ENCODE measurements at regions not wholly inside any gene's neighbourhood (a gene's known extent, or its start where the extent isn't known, plus 50 kb on each side); places are given as distances from the start of the nearest gene placed in this dataset.

GRCh38 chr13:59360108-59360507 lies 803.6 kb downstream of the DIAPH3 start:
- TF ChIP-seq, protein P1, sequence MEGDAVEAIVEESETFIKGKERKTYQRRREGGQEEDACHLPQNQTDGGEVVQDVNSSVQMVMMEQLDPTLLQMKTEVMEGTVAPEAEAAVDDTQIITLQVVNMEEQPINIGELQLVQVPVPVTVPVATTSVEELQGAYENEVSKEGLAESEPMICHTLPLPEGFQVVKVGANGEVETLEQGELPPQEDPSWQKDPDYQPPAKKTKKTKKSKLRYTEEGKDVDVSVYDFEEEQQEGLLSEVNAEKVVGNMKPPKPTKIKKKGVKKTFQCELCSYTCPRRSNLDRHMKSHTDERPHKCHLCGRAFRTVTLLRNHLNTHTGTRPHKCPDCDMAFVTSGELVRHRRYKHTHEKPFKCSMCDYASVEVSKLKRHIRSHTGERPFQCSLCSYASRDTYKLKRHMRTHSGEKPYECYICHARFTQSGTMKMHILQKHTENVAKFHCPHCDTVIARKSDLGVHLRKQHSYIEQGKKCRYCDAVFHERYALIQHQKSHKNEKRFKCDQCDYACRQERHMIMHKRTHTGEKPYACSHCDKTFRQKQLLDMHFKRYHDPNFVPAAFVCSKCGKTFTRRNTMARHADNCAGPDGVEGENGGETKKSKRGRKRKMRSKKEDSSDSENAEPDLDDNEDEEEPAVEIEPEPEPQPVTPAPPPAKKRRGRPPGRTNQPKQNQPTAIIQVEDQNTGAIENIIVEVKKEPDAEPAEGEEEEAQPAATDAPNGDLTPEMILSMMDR (IDR thresholded peaks at IDR 0.05; ENCODE audit: insufficient read depth, low read depth, low read length, missing control alignments) = no peak
- no peak for DNase-seq (ENCODE audit: low read depth)
- H3K4me3 ChIP-seq (ENCODE audit: low read length) = no peak overlapping the region

DNA sequence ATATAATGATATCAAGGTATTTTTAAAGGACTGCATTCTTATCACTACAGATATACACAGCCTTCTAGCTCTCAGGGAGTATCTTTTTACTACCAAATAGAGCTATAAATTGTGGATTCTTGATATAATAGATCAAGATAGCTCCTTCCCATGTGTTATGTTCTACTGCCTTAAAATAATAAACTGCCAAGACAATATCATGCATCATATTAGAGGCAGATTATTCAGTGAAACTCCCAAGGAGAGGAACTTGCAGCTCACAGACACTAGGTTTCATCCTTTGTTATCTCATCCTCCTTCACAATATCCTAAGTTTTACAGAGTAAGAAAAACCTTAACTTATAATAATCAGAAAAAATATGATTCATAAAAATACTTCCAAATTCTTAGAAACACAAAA lies 802.8 kb downstream of the DIAPH3 start:
- TF ChIP-seq, protein P1 (IDR thresholded peaks at IDR 0.05; ENCODE audit: insufficient read depth, low read depth, low read length, missing control alignments) = no peak
- no peak for DNase-seq (ENCODE audit: low read depth)
- no peak overlapping the region for H3K4me3 ChIP-seq (ENCODE audit: low read length)

DNA sequence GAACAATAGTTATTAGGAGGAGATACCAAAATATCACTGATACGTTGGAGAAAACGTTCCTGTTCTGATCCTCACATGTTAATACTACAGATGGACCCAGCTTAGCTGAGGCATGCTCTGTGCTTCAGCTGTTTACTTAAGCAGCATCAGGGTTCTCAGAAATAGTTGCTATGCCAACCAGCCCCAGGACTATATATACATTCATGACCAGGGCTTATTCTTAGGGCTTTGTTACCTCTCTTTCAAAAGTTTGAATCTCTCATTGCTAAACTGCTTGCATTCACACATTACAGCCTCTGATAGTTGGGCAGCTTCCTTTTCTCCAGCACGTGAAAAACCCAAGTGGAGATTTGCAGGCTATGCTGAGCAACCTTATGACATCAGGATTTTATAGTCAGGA lies 800.4 kb downstream of the DIAPH3 start:
- no peak for DNase-seq (ENCODE audit: low read depth)
- H3K4me3 ChIP-seq (ENCODE audit: low read length) = no peak overlapping the region
- TF ChIP-seq, protein P1 (IDR thresholded peaks at IDR 0.05; ENCODE audit: insufficient read depth, low read depth, low read length, missing control alignments) = no peak

DNA sequence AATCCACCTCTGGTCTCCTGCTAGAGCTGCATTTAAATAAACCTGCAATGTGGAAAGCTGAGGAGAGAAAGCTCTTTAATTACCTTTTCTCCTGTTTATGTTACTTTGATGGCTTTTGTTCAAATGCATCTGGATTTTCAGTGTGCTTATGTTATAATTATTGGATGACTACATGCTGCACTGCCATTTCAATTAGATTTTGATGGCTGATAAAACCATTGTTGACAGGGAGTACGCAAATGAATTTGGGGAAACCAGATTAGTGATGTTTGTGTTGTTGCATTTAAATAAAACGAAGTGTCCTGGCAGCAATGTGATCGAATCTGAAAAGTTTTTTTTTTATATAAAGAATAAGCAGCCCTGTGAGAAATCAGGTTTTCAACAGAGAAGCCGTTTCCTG lies 799.8 kb downstream of the DIAPH3 start:
- TF ChIP-seq, protein P1 (IDR thresholded peaks at IDR 0.05; ENCODE audit: insufficient read depth, low read depth, low read length, missing control alignments) = no peak
- DNase-seq (ENCODE audit: low read depth) = no peak
- H3K4me3 ChIP-seq (ENCODE audit: low read length) = no peak overlapping the region

GRCh38 chr13:59364641-59365085 lies 799.1 kb downstream of the DIAPH3 start:
- H3K4me3 ChIP-seq (ENCODE audit: low read length) = no peak overlapping the region
- TF ChIP-seq, protein P1 (IDR thresholded peaks at IDR 0.05; ENCODE audit: insufficient read depth, low read depth, low read length, missing control alignments) = no peak
- DNase-seq (ENCODE audit: low read depth) = no peak

GRCh38 chr13:59367467-59367866 lies 796.3 kb downstream of the DIAPH3 start:
- no peak overlapping the region for H3K4me3 ChIP-seq (ENCODE audit: low read length)
- TF ChIP-seq, protein P1 (IDR thresholded peaks at IDR 0.05; ENCODE audit: insufficient read depth, low read depth, low read length, missing control alignments) = no peak
- no peak for DNase-seq (ENCODE audit: low read depth)

DNA sequence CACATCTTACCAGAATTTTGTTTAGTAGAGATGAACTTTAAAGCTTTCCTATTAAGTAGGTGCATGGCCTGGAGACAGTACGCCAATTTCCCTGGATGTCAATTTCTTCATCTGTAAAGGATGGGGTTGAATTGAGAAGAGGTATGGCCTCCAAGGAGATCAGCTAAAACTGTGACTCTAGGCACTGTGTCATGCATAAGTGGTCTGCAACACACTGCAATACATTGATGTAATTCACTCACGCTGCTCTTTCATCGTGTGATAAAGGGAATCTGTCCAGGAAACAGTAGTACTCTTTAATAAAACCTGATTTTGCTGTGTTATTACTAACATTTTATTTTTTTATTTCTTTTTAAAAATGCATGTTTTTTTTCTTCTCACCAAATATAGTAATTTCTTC lies 795.8 kb downstream of the DIAPH3 start:
- DNase-seq (ENCODE audit: low read depth) = no peak
- TF ChIP-seq, protein P1 (IDR thresholded peaks at IDR 0.05; ENCODE audit: insufficient read depth, low read depth, low read length, missing control alignments) = no peak
- H3K4me3 ChIP-seq (ENCODE audit: low read length) = no peak overlapping the region

All from epithelial cell of esophagus (primary cell).